GM21447 (cell line): ENCODE measurements at regions not wholly inside any gene's neighbourhood (a gene's known extent, or its start where the extent isn't known, plus 50 kb on each side); places are given as distances from the start of the nearest gene placed in this dataset.
A peak's percentile ranks its signal among the peaks of the same experiment; 100 is the strongest.
"Not testable (repeated sequence)": the region's sequence is repeated elsewhere in the genome, so short reads cannot be mapped to it uniquely, and the experiment has no call there.

Experiments
- ATAC-seq: cut with Tn5 transposase; IDR thresholded peaks from one replicate; pipeline ENCODE4 v1.9.1; 2021; ENCODE audit not compliant: unreplicated experiment

DNA sequence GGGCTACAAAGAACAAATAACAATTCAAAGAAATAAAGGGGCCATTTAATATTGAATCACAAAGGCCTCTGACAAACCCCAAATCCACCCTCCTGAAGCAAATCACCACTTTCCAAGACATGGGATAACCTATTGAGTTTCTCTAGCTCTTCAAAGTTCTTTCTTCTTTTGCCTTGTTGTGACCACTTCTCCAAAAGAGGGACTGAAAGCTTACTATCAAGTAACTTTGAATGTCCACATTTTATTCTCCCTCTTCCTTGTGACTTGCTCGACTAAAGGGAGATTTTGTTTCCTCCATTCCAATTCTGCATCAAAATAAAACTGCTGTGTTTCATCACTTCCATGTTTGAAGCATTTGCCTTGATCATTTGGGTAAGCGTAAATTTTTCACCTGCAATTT is 166.6 kb upstream of the SLC7A11 start:
- ATAC-seq = no peak

DNA sequence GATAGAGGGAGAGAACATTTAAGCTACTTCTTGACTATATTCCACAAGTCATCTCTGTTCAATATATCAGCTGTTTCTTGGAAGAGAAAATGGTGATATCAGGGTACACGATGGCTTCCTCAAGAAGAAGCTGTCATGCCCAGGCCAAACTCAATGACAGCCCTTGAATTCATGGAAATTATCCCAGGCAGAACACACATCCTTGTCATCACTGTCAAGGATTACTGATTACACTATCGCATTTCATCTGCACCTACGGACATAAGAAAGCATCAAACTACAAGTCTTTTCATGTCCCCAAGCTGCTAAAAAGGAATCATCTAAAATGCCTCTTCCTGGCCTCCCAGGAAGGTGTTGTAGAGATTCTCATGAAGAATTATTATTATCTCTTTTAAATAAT is 165.2 kb upstream of the SLC7A11 start:
- no peak for ATAC-seq

DNA sequence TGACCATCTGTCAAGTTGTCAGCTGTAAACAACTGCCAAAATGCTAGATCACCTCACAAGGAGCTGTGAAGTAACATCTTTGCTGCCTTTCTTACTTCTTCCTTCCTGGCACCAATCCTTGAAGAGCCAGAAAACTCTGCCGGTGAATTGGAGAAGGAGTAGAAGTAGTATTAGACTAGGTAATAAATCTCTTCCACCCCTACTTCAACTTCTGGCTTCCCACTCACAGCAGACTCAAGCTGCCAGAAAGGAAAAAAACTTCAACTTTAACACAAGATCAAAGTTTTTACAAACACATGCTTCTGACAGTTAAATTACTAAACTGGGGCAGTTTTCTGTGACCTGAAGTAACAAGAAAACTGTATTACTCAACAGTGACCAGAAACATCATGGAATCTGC is 164.7 kb upstream of the SLC7A11 start:
- ATAC-seq = no peak

DNA sequence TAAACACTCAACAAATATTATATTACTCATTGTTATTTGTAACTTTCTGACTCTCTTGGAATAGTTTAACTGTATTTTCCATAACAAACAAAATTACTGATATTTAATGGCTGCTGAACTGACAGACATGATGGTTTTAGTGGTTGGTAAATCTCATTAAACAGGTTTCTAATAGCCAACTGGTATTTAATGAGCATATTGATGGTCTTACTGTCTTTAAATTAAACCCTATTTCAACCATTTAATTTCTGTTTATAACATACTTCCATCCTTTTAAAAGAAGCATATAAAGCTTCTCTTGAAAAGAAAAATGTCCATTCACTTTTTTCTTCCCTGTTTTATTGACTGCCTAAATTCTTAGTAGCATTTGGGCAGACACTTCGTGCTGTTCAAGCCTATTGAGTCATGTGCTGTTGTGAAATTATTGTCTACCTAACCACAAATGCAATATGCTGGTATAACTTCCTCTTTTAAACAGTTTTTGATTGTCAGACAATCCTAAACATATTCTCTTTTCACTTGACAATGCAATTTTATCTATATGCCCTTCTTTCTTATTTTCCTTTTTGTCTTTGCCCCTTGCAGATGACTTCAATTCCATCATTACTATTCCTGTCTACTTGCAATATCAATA is 163.9 kb upstream of the SLC7A11 start:
- ATAC-seq = peak; percentile 59

DNA sequence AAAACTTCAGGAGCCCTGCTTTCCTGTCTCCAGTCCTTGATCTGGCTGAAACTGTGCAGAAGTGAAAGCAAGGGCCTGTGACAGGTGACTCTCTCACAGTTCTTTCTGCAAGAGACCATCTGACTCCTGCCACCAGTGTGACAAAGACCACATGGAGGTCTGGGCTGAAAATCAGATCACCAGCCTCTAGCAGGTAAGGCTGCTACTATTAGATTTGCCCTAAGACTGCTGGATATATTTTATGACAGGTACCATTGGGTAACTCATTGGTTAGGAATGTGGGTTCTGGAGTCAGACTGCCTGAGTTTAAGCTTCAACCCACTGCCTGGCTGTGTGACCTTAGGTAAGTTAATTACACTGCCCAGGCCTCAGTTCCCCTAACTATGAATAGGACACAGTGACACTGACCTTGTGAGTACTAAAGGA is 163.3 kb upstream of the SLC7A11 start:
- peak; percentile 78 for ATAC-seq

DNA sequence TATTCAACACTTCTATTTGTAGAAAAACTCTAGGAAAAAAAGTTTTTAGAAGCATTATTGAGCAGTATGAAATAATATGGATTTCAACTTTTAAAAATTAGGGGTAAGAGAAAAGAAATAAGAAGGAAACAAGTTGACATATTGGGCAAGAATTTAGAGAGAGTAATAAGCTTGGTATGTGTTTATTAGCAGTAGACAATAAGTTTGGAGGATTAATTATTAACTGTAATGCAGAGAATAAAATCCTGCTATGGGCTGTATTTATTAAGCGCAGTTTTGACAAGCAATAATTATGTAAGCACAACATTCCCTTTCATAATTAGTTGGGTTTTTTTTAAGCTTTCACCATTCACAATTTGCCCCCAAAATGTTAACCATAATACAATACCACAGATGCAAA is 162.7 kb upstream of the SLC7A11 start:
- ATAC-seq = no peak

DNA sequence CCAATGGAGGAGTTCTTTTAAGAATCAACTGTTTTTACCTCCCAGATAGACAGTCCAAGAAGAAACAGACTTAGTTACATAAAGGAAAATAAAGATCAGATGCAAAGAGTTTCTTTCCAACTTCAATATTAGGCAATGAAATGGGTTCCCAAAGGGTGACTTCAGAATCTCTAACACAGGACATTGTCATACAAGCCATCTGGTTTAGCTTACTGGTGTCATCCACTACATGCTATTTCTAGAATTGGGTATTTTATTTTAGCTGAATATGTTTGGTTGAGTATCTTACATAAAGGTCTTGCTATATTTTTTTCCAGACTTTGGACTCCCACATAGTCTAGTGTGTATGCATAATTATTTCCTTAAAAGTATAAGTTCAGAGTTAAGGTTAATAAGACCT is 162.1 kb upstream of the SLC7A11 start:
- no peak for ATAC-seq

DNA sequence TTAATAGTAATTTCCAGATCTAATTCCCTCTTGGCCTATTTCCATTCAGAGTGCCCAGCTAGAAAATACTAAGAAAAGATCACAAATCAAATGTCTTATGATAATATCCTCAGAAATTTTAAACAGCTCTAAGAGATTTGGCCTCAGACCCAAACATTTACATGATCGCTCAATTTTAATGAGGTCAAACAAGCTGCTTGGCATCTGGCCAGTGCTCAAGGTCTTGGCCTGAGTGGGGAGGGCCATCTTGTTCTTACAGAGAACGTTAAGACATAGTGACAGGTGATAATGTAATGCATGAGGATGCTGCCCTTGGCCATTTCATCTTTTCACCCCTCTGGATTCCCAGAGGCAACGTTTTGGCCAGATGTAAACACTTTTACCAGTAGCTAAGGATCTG is 159.2 kb upstream of the SLC7A11 start:
- ATAC-seq = no peak

DNA sequence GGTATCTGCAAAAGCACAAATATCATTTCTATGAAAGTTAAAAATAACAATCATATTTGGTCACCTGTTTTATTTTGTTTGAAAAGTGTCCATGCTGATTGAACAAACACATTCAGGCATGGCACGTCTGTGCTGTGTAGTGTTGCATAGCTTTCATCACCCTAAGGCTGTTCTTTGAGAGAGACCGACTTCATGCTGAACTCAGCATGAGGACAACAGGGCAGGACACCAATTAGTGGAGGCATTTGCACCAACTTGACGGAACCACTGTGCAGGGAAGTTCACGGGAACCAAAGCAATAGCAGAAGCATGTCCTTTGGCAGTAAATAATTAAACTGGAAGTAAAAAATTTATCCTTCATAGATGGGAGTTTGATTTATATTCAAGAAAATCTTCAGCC is 158.4 kb upstream of the SLC7A11 start:
- ATAC-seq = no peak

DNA sequence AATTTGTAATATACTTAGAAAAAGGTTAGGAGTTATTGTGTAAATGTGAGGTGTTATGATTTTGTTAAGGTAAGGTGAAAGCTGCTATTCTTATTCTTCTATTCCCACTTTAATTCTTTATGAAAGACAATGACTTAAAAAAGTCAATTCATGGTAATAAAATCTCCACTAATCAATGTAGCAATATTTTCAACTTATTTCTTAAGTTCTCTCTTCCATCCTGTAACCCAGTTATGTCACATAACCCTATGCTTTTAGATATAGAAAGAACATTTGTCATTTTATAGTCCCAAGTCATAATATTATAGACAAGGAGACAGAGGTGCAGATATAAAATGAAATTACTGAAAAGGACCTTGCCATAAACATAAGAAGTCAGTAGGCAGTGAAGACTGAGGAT is 157.9 kb upstream of the SLC7A11 start:
- ATAC-seq = no peak

DNA sequence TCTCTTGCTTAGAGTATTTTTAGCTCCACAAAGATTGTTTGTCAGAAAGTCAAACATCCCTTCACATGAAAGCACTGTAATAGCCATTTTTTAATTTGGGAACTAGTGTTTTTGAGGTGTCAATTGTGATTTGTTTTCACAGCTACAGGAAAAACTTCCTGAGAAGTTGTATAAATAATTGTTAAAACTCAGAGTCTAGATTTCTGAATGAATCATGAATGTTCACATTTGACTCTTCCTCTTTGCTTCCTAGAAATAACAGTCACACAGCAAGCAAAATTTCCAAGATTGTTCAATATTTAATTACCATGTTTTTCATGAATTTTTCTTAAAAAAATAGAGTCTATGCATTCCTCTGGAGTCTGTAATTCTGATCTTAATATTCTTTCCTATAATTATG is 156.9 kb upstream of the SLC7A11 start:
- no peak for ATAC-seq

DNA sequence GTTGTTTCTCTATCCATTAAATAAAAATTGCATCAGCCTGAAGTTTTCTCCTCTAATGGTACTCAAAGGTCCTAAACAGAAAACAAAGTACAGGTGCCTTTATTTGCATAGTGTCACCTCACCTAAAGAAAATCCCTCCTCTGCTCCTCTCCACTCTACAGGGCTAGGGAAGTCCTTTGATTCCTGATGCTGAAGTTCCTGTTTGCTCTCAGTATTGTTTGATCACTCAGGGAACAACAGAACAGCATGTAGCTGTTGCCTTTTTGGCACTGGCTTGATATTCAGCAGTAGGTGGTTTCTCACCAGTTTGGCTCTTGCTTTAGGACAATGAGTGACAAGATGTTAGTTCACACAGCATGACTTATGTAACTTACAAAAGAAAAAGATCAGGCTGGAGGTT is 156.2 kb upstream of the SLC7A11 start:
- ATAC-seq = no peak

DNA sequence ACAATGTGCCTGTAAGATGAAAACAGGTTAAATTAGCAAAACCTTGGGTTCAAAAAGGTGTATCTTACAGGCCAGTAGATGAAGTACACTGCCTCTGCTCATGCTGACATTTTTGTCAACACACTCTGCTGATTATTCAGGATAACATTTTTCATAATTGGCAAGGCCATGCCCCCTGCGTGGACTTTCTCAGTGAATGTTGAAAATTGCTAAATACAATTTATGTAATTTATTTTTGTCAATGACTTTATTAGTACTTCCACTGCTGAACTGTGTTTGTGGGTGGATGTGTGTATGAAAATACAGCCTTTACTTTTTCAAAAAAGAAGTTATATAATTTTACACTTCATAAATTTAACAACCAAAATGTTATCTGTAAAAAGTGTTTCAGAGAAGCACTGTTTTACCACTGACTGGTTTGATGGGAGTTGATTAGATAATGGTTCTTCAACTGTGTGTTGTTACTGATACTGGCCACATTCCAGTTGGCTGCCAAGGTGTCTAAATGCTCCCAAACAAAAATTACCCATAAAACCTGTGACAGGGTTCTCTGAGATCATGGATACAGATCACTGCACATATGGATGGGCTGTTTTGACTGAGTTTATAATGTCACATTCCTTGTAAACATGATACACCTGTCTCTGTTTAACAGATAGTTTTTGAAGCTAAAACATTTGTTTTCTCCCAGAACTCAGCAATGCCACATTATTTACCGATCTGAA is 151.9 kb upstream of the SLC7A11 start:
- no peak for ATAC-seq

DNA sequence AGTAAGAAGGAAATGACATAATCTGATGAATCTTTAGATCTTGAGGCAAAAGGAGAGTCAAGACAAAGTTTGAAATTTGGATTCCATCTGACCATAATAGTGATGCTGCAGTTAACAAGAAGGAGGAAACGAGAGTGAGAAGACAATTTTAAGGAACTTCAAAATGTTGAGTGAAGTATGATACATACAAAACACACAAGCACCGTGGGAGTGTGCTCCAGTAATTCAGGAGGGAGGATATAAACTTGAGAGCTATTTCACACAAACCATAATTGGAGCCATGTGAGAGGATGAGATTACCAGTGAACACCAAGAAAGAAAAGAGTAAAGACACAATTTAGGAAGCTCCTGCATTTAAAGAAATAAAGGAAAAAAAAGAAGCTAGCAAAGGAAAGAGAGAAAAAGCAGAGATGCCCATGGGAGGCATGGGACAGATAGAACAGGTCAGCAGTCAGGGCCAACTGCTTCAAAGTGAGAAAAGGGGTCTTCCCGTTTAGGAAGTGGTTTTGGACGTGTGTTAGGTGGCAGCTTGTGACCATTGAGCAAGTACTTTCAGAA is 150.7 kb upstream of the SLC7A11 start:
- ATAC-seq = no peak

DNA sequence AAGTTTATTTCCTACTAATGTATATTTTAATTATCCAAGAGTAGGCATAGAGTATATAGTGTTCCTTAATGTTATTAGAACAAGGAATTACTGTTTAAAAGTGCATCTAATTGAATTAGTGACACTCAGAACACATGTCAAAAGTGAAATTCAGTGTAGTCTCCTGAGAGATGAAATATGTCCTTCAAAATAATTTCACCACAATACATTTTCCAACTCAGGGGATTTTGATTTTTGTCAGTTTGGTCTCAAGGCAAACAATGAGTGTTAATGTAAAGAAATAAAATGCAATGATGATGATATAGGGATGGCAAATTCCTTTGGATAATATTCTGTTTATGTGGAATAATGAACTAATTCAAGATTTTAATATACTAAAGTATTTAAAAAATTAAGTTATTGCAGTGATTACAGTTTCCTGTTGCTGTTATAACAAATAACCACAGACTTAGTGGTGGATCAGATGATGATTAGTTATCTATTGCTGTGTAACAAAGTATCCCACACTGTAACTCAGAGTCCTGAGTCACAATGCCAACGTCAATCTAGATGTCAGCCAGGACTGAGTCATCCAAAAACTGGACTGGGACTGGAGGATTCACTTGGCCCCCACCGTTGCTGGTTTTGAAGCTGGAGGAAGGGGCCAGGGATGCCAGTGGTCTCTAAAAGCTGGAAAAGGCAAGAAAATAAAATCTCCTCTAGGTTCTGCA is 148.0 kb upstream of the SLC7A11 start:
- no peak for ATAC-seq

DNA sequence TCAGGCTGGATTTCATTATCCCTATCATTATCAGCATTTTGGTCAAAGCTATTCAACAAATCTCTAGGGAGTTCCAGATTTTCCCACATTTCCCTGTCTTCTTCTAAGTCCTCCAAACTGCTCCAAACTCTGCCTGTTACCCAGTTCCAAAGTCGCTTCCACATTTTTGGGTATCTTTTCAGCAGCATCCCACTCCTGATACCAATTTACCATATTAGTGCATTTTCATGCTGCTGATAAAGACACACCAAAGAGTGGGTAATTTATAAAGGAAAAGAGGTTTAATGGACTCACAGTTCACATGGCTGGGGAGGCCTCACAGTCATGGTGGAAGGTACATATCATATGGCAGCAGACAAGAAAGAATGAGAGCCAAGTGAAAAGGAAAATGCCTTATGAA is 132.8 kb upstream of the SLC7A11 start:
- no peak for ATAC-seq

DNA sequence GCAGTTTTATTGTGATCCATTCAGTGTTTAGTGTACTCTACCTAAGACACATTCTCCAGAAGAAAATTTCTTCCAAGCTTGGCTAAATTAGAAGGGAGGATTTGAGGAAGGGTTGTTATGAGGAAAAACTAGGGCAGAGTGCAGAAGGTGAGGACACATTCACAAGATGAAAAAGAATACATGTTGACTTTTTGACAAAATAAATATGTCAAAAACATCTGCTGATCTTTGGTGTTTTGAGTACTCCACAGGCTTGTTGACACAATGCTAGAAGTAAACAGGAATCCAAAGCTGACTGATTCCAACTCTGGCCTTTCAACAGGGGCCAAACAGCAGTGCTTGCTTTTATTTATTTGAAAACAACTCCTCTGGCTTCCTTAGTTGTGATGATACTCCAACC is 125.8 kb upstream of the SLC7A11 start:
- no peak for ATAC-seq

DNA sequence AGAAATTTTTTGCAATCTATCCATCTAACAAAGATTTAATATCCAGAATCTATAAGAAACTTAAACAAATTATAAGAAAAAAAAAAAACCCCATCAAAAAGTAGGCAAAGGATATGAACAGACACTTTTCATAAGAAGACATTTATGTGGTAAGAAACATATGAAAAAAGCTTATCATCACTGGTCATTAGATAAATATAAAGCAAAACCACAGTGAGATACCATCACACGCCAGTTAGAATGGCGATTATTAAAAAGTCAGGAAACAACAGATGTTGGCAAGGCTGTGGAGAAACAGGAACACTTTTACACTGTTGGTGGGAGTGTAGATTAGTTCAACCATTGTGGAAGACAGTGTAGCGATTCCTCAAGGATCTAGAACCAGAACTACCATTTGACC is 110.3 kb upstream of the SLC7A11 start:
- ATAC-seq = not testable (repeated sequence)

DNA sequence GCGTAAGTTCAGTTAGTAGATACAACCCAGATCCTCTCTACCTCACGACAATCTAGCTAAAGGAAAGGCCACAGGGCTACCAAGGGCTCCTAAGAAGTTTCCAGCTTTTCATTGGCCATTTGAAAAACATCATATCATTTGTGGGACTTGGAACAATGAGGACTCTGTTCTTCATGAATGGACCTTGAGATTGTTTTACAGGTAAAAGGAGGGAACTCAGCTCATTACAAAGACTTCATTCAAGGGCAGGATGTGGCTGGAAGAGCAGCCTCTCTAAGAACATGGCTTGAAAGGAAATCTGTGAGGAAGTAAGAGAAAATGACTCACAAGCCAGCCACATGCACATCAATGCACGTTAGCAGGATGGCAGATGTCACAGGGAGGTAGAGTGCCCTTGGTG is 105.9 kb upstream of the SLC7A11 start:
- ATAC-seq = peak; percentile 84

DNA sequence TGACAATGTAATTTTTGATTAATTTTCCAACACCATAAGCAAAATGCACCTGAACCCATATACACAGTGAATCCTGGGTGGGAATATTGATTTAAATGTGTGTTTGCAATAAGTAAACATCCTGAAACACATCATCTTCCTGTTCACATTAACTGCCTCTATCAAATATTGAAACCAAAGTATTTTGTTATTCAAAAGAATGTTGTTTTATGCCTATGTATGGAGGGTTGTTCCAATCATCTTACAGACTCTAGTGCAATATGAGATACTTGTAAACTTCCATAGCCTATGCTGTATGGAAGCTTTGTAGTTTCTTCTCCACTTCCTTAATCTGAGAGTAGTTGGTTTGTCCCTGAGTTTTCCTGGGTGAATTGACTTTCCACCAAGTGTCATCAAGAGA is 105.4 kb upstream of the SLC7A11 start:
- no peak for ATAC-seq

DNA sequence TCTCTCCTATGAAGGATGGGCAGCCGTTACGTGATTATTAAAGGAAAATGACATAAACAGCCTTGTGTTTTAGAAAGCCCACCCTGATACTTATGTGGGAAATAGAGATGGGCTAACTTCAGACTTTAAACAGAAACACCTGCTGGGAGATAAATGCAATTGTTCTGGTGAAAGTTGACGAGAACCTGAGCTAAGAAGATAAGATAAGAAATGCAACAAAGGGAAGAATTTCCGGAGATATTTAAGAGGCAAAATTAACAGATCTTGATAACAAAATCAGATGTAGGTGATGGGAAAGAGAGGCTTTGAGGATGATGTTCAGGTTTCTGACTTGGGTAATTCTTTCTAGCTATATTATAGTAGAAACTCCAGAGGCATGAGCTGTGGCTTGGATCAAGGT is 102.7 kb upstream of the SLC7A11 start:
- ATAC-seq = no peak

DNA sequence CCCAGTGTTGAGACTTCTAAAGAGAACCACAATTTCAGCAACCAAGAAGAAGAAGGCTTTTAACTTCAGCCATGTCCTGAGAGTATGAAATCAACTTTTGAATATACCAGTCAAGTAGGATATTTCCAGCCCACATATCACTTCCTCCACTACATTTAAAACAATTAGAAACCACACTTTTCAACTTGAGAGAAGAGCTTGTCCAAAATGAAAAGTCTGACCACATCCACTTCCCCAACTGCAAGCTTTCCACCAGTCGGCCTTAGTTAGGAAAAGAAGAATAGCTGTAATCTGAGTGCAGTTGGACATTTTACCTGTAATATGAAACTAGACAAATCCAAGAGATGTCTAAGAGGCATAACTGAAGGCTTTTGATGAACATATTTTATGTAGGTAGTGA is 101.9 kb upstream of the SLC7A11 start:
- ATAC-seq = no peak
